Stomach (tissue), 4 donors: ENCODE measurements at regions not wholly inside any gene's neighbourhood (a gene's known extent, or its start where the extent isn't known, plus 50 kb on each side); places are given as distances from the start of the nearest gene placed in this dataset.

ENCODE experiments used
- CTCF ChIP-seq, 7 experiments: fragments of 450-650 bp in 4 of 7; fragments of 200-600 bp in 3 of 7; sonication (generic) in 3 of 7; IDR thresholded peaks; one replicate each; pipeline ENCODE4 v1.5.1; 2016 to 2019; ENCODE audit warnings: antibody characterized with exemption in 7 of 7, control low read depth in 2 of 7, mild to moderate bottlenecking in 1 of 7
- POLR2A ChIP-seq, 4 donors: fragments of 450-650 bp; IDR thresholded peaks; one replicate each; pipeline ENCODE4 v1.6.1; 2016; ENCODE audit warnings: antibody characterized with exemption in 4 of 4, control low read depth in 2 of 4, mild to moderate bottlenecking in 1 of 4, moderate library complexity in 1 of 4
- POLR2AphosphoS5 ChIP-seq, 3 donors: sonication (generic); formaldehyde crosslinking; IDR thresholded peaks; one replicate each; pipeline ENCODE4 v1.6.1; 2016; ENCODE audit warnings: antibody characterized with exemption in 3 of 3

- no peak for TF ChIP-seq CTCF (IDR thresholded peaks at IDR 0.05)
- no peak for TF ChIP-seq POLR2A (IDR thresholded peaks at IDR 0.05)
- no peak for TF ChIP-seq POLR2AphosphoS5 (IDR thresholded peaks at IDR 0.05)
Measured at GRCh38 chr4:43163101-43163792, 270.7 kb downstream of the GRXCR1 start.
